SJCRH30 (cell line): ENCODE measurements at regions not wholly inside any gene's neighbourhood (a gene's known extent, or its start where the extent isn't known, plus 50 kb on each side); places are given as distances from the start of the nearest gene placed in this dataset.
"Not testable (repeated sequence)": the region's sequence is repeated elsewhere in the genome, so short reads cannot be mapped to it uniquely, and the experiment has no call there.

ENCODE experiments used
- DNase-seq, 2 experiments: peaks; one replicate each; pipeline ENCODE4 v3.0.0-alpha.2; 2015 to 2020
- H3K27ac ChIP-seq: fragments of 250-450 bp; sonication (Bioruptor Pico); 2 replicates; pipeline ENCODE4 v1.5.1; 2020; ENCODE audit warnings: mild to moderate bottlenecking, moderate library complexity
- H3K27me3 ChIP-seq: fragments of 250-450 bp; sonication (Bioruptor Pico); 2 replicates; pipeline ENCODE4 v1.5.1; 2020; ENCODE audit warnings: mild to moderate bottlenecking, moderate library complexity
- H3K36me3 ChIP-seq: fragments of 250-450 bp; sonication (Bioruptor Pico); 2 replicates; pipeline ENCODE4 v1.5.1; 2020; ENCODE audit warnings: mild to moderate bottlenecking, moderate library complexity
- H3K4me1 ChIP-seq: fragments of 250-450 bp; sonication (Bioruptor Pico); 2 replicates; pipeline ENCODE4 v1.5.1; 2020; ENCODE audit warnings: mild to moderate bottlenecking, moderate library complexity
- H3K4me3 ChIP-seq: fragments of 250-450 bp; sonication (Bioruptor Pico); 2 replicates; pipeline ENCODE4 v1.5.1; 2020; ENCODE audit warnings: mild to moderate bottlenecking, moderate library complexity
- H3K9me3 ChIP-seq: fragments of 250-450 bp; sonication (Bioruptor Pico); replicated peaks from 2 replicates; pipeline ENCODE4 v1.5.1; 2020; ENCODE audit warnings: mild to moderate bottlenecking, moderate library complexity

DNA sequence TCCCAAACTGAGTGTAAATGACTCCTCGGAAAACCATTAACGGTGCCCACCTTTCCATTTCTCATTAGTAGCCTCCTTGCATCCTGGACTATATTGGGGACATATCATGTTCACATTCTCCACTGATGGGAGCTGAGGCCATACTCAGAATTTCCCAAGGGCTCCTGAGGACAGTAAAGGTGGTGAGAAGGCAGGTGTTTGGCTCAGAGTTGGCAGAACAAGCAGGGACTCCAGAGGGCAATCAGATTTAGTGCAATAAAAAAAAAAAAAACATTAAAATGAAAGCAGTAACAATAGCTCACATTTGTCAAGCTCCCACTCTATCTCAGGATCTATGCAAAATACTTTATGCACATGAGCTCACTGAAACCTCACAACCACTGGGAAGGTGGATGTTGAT is 401.4 kb downstream of the MAFB start:
- Histone ChIP-seq H3K4me3 (no peak overlapping the region), H3K4me1 (no peaks in the 10 kb centered on the region), H3K27me3 (no peaks in the 10 kb centered on the region; the same call in 1 of the 2 replicates), H3K27ac (no peak overlapping the region), H3K36me3 (no peaks in the 10 kb centered on the region), H3K9me3 (no peaks in the 10 kb centered on the region)
- DNase-seq = no peak

DNA sequence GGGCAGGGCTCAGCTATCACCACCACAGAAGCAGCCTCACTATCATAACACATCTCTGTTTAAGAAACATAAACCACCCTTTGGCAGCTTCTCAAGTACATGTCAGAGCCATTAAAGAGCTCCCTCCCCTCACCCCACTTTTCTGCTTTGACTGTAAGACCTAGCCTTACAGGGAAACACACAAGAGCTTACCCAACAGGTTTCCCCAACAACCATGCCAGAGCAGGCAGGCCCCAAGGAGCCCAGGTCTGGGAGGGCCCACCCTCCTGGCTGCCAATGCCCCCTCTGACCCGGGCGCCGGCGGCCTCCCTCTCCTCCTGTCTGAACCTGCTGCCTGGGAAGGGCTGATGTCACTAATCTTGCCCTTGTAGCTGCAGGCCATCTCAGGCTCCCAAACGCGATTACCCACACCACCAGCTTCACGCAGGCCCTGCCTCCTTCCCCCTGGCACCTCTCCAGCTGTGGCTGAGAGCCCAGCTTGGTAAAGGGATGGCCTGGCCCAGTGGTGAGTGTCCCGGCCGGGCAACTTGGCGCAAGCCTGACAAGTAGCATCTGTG is 402.0 kb downstream of the MAFB start:
- DNase-seq = peak in 1 of 2 experiments; percentile 12
- H3K27ac ChIP-seq = no peak overlapping the region
- H3K27me3 ChIP-seq = no peaks in the 10 kb centered on the region; the same call in 1 of the 2 replicates
- no peak overlapping the region for H3K4me3 ChIP-seq
- H3K4me1 ChIP-seq = no peaks in the 10 kb centered on the region
- no peaks in the 10 kb centered on the region for H3K36me3 ChIP-seq
- H3K9me3 ChIP-seq = no peaks in the 10 kb centered on the region

DNA sequence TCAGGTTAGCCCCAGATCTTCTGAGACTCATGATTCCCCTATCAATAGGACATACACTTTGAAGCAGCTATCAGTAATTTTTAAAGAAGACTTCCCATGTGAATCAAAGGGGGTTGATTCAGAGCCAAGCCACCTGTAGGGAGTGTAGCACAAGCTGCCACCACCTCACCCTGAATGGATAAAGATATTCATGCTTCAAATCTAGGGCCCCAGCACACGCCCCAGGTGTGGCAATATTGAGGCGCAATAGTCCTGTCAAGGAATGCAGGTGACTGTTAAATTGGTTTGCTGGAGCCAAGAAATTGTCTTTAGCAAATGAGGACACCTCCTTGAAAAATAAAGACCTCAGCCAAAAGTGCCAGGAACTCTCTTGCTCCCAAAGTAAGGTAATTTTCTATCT is 404.4 kb downstream of the MAFB start:
- Histone ChIP-seq H3K27me3 (no peaks in the 10 kb centered on the region; the same call in 1 of the 2 replicates), H3K9me3 (no peaks in the 10 kb centered on the region), H3K27ac (no peak overlapping the region), H3K4me1 (no peaks in the 10 kb centered on the region), H3K4me3 (no peak overlapping the region), H3K36me3 (no peaks in the 10 kb centered on the region)
- DNase-seq = no peak

DNA sequence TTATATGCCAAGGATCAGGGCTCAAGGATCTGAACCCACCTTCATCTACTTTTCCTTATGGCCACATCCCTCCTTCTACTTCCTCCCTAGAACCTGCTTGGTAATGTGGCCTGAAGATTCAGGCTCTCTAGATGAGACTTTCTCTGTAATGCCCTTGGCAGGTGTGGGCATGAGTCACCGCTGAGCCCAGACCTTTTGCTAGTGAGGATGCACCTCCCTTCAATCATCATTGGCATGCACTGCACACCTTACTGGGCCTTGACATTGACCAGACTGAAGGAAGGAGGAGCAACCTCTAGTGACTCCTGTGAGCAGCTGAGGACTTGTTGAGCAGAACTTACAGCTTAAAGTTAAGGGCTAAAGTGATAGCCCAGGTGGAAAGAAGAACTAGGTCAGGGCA is 405.3 kb downstream of the MAFB start:
- H3K4me1 ChIP-seq = no peaks in the 10 kb centered on the region
- H3K4me3 ChIP-seq = no peak overlapping the region
- H3K27ac ChIP-seq = no peak overlapping the region
- no peak for DNase-seq
- H3K27me3 ChIP-seq = no peaks in the 10 kb centered on the region; the same call in 1 of the 2 replicates
- no peaks in the 10 kb centered on the region for H3K9me3 ChIP-seq
- no peaks in the 10 kb centered on the region for H3K36me3 ChIP-seq

DNA sequence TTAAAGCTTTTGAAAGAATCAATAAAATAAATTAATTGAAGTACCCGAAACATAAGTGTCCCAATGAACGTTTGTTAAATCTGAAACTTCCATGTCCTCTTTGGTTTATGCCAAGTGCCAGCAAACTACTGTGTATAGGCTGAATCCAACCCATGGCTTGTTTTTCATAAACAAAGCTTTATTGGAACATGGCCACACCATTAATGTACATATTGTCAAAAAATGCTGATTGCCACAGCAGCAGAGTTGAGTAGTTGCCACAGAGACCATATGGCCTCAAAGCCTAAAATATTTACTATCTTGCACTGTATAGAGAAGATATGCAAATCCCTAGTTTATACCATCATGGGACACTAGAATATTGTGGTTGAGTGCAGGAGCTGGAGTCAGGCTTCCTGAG is 406.1 kb downstream of the MAFB start:
- H3K9me3 ChIP-seq = no peaks in the 10 kb centered on the region
- no peak overlapping the region for H3K27ac ChIP-seq
- no peak for DNase-seq
- no peak overlapping the region for H3K4me3 ChIP-seq
- H3K4me1 ChIP-seq = no peaks in the 10 kb centered on the region
- H3K36me3 ChIP-seq = no peaks in the 10 kb centered on the region
- H3K27me3 ChIP-seq = no peaks in the 10 kb centered on the region; the same call in 1 of the 2 replicates

DNA sequence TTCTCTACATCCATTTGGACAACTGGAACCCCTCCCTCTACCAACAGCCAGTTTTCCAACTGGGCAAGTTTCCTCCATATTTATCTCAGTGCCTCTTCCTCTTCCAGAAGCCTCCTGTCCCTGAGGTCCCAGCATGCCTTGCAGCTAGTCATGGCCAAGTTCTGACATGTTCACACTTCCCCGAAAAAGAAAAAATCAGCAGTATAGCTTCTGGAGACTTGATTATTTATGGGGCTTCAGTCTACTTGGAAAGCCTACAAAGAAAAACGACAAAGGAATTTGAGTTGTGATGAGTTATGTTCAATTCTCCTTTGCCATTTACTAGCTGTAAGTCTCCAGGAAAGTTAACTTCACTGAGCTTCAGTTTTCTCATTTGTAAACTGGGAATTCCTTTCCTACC is 406.5 kb downstream of the MAFB start:
- Histone ChIP-seq H3K9me3 (no peaks in the 10 kb centered on the region), H3K36me3 (no peaks in the 10 kb centered on the region), H3K4me1 (no peaks in the 10 kb centered on the region), H3K27ac (no peak overlapping the region), H3K4me3 (no peak overlapping the region), H3K27me3 (no peaks in the 10 kb centered on the region; the same call in 1 of the 2 replicates)
- no peak for DNase-seq

DNA sequence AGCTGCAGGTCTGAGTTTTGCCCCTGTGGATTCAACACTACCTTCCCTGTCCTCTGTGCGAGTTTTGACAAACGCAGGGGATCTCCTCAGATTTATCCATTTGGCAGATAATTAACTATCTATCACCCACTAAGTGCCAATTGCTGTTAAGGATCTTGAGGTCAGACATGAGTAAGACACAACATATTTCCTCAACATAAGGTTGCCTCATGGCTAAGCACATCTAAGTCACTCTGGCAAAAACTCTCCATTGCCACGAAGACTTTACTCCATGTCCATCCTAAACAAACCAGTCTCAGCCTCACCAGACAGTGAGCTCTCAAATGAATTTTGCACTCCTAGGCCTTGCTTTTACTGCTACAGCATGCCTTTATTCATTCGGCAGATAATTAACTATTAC is 408.4 kb downstream of the MAFB start:
- Histone ChIP-seq H3K9me3 (no peaks in the 10 kb centered on the region), H3K27ac (no peak overlapping the region), H3K4me1 (no peaks in the 10 kb centered on the region), H3K27me3 (peaks cover 16% of the 10 kb centered on the region; the same call in 1 of the 2 replicates), H3K4me3 (no peak overlapping the region), H3K36me3 (no peaks in the 10 kb centered on the region)
- no peak for DNase-seq

DNA sequence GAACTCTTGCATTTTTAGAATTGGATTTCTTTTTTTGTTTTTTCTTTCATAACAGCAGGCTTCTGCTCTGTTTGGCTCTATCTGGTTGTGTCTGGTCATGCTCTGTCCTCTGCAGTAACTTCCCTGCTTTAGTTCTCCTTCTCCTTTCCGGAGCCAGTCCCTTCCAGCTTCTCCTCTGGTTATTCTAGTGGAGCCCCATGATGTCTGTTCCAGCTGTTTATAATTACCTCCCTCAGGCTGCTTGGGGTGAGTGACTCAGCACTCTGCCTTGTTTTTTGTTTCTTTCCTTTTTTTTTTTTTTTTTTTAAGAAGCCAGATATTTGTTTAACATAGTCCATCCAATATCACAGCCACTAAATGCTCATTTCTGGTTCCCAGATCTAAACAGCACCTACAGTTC is 409.6 kb downstream of the MAFB start:
- Histone ChIP-seq H3K4me1 (no peaks in the 10 kb centered on the region), H3K27ac (no peak overlapping the region), H3K27me3 (peaks cover 23% of the 10 kb centered on the region), H3K36me3 (no peaks in the 10 kb centered on the region), H3K9me3 (no peaks in the 10 kb centered on the region), H3K4me3 (no peak overlapping the region)
- peak; percentile 11 to 34 for DNase-seq

DNA sequence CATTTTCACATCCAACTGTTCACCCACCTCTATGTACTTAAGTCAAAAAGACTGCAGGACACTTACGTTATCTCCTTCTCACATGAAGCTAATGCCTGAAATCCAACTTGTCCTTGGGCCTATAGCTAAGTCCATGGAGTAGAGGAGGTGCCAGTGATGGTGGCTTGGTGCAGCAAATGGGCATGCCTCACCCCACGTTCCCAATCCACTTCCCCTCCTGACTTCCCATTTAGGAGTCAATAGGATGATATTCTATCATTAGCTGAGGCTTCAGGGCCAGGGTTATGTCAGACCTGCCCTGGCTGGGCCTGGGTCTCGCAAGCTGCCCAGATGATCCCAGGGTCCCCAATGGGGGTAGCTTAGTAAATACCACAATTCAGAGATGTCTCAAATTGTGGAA is 410.4 kb downstream of the MAFB start:
- Histone ChIP-seq H3K27me3 (peaks cover 23% of the 10 kb centered on the region), H3K4me1 (no peaks in the 10 kb centered on the region), H3K9me3 (no peaks in the 10 kb centered on the region), H3K36me3 (no peaks in the 10 kb centered on the region), H3K4me3 (no peak overlapping the region), H3K27ac (no peak overlapping the region)
- DNase-seq = no peak

DNA sequence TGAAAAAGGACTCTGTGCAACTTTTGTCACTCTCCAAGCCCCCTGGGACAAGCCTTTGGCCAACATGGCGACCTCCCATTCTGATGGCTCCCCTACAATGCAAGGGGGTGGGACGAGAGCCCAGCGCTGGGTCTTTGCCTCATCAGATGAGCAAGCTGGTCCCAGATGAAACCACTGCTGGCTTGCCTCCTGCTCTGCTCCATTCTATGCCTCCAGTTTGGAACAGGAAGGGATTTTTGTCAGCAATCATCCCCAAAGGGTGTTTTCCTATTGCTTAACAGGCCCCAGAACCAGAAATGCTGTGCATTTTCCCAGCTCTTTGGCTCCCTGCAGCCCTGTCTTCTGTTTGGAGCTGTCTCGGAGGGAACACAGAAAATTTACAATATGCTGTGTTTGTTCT is 412.7 kb downstream of the MAFB start:
- H3K9me3 ChIP-seq = no peaks in the 10 kb centered on the region
- no peaks in the 10 kb centered on the region for H3K36me3 ChIP-seq
- no peak for DNase-seq
- no peaks in the 10 kb centered on the region for H3K4me1 ChIP-seq
- no peak overlapping the region for H3K27ac ChIP-seq
- H3K4me3 ChIP-seq = no peak overlapping the region
- peaks cover 23% of the 10 kb centered on the region for H3K27me3 ChIP-seq

DNA sequence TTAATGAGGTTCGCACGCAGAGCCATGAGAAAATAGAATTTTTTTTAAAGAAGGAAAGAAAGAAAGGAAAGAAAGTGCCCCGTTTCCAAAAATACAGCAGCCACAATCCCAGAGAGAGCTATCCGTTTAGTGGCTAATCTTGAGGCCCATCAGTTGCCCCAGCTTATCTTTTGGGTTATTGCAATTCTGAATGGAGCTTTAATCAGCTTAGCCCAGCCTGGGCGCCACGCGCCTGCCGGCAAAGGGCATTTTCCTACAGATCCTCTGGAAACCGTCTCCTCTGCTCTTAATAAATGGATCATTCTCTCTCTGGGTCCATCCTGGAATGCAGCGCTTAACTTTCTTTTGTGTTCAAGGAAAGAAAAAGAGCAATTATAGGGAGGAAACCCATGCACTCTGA is 413.3 kb downstream of the MAFB start:
- Histone ChIP-seq H3K36me3 (no peaks in the 10 kb centered on the region), H3K4me1 (no peaks in the 10 kb centered on the region), H3K9me3 (no peaks in the 10 kb centered on the region), H3K4me3 (no peak overlapping the region), H3K27me3 (peaks cover 23% of the 10 kb centered on the region), H3K27ac (no peak overlapping the region)
- no peak for DNase-seq

DNA sequence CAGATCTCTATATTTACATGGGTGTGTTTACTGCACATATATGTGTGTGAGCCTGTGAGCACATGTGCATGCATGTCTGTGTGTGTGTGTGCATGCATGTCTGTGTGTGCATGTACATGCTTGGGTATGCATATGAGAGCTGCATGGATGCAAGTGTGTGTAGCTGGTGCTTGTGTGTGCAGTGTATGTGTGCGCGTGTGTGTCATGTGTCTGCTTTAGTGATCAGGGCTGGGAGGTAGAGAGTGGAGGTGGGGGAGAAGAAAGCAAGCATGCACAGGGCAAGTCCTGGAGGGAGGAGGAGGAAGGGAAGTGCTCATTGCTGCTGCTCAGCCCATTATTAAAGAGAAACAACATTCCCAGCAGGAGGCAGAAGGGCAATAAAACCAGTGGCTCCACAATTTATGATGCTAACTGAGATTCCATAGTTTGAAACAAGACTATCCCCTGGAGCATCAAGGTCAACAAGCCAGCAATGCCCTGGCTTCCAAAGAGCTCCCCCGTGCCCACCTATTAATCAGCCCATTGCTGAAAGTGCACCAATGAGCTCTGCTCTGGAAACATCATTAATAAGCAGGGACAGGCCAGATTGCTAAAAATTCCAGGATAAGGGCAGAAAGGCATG is 414.0 kb downstream of the MAFB start:
- Histone ChIP-seq H3K4me3 (no peak overlapping the region), H3K9me3 (no peaks in the 10 kb centered on the region), H3K4me1 (no peaks in the 10 kb centered on the region), H3K27ac (no peak overlapping the region), H3K27me3 (peaks cover 23% of the 10 kb centered on the region), H3K36me3 (no peaks in the 10 kb centered on the region)
- no peak for DNase-seq

DNA sequence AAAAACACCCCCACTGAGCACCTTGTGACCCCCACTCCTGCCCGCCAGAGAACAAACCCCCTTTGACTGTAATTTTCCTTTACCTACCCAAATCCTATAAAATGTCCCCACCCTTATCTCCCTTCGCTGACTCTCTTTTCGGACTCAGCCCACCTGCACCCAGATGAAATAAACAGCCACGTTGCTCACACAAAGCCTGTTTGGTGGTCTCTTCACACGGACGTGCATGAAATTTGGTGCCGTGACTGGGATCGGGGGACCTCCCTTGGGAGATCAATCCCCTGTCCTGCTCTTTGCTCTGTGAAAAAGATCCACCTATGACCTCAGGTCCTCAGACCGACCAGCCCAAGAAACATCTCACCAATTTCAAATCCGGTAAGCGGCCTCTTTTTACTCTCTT is 419.8 kb downstream of the MAFB start:
- H3K9me3 ChIP-seq, H3K36me3 ChIP-seq, H3K27me3 ChIP-seq, H3K4me1 ChIP-seq, H3K4me3 ChIP-seq, DNase-seq, H3K27ac ChIP-seq: not testable (repeated sequence)

DNA sequence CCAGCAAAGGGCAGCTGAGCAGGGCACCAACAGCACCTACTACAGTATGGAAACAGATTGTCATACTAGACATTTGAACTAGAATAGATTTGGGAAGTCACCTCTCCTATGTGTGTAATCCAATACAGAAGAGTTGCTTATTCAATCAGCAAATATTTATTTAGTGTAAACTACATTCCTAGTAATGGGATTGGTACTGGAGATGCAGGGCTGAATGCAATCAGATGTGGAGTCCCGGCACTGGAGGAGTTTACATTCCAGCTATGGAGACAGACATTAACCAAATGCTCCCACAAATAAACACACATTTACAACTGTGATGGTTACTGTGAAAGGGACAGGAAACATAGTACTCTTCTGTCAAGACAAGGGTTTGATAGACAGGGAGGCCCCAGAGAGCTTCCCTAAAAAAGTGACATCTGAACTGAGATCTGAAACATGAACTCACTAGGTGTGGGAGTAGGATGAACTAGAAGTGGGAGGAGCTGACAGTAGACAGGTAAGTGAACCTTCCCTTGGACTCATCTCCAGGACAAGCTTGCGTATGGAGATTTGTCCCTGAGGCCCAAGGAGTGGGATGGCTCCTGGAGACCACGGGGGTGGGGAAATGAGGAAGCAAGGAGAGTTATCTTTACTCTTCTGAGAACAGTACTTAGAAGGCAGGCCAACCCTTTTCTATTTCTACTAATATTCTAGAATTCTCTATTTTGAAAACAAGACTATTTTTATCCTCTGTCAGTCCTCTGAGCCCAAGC is 420.5 kb downstream of the MAFB start:
- peaks cover 8% of the 10 kb centered on the region; the same call in 1 of the 2 replicates for H3K27me3 ChIP-seq
- H3K9me3 ChIP-seq = no peaks in the 10 kb centered on the region
- H3K4me1 ChIP-seq = no peaks in the 10 kb centered on the region
- H3K4me3 ChIP-seq = no peak overlapping the region
- no peak for DNase-seq
- no peaks in the 10 kb centered on the region for H3K36me3 ChIP-seq
- no peak overlapping the region for H3K27ac ChIP-seq

DNA sequence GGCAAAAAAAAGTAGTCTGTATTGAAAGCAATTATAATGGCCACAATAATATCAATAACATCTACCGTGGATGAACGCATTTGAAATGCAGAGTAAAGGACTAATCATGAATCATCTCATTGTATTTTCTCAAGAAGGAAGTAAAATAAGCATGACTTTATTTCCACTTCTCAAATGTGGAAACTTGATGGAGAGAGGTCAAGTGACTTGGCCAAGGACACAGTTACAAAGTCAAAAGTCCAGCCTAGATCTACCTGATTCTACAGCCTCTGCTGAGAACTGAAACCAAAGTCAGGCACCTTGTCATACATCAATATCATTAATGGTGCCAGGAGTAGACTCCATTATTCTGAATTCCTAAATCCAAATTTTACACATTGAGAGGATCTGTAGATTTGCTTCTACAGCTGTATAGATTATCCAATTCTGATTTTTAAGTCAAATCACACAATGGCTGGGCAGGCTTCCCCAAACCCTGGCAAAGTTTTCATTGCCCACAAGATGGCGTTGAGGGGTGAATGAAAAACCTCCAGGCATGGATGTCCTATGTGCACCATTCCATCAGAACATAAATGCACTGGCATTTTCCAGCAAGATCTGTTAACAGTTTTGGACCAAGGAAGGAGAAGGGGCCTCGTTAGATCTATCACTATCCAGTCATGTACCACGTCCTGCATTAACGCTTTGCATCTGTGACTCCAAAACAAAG is 423.1 kb downstream of the MAFB start:
- peaks cover 18% of the 10 kb centered on the region for H3K27me3 ChIP-seq
- no peaks in the 10 kb centered on the region for H3K9me3 ChIP-seq
- no peak overlapping the region for H3K27ac ChIP-seq
- no peak overlapping the region for H3K4me3 ChIP-seq
- no peaks in the 10 kb centered on the region for H3K36me3 ChIP-seq
- DNase-seq = peak in 1 of 2 experiments; percentile 49
- no peaks in the 10 kb centered on the region for H3K4me1 ChIP-seq
